ENCODE measurements at regions not wholly inside any gene's neighbourhood (a gene's known extent, or its start where the extent isn't known, plus 50 kb on each side); places are given as distances from the start of the nearest gene placed in this dataset.

GRCh38 chr4:188822698-188823097, 683.5 kb downstream of the TRIML1 start:
- no peaks in the 10 kb centered on the region for H3K36me3 ChIP-seq (ENCODE audit: control insufficient read depth, insufficient read depth, low read length)
- H3K27ac ChIP-seq (ENCODE audit: insufficient read depth, low read length): no peak overlapping the region
- H4K20me1 ChIP-seq (ENCODE audit: control insufficient read depth, extremely low read depth, insufficient read depth, low read length): no peaks in the 10 kb centered on the region
- DNase-seq (ENCODE audit: low read depth in 2 of 2): no peak
- H3K4me3 ChIP-seq (replicated peaks in 1 of 4; ENCODE audit: control extremely low read depth in 1 of 4, insufficient read depth in 1 of 4, low read depth in 3 of 4, low read length in 4 of 4): no peak overlapping the region
- no peaks in the 10 kb centered on the region for H3K4me1 ChIP-seq (ENCODE audit: control insufficient read depth, extremely low read depth, insufficient read depth, low read length)
- no peak overlapping the region for H3K9ac ChIP-seq (ENCODE audit: insufficient read depth, low read length)
- H3K4me2 ChIP-seq (ENCODE audit: extremely low read depth, insufficient read depth, low read length): no peak overlapping the region
- no peaks in the 10 kb centered on the region for H3K27me3 ChIP-seq (ENCODE audit: control insufficient read depth, insufficient read depth, low read length)
- TF ChIP-seq CTCF (conservative IDR thresholded peaks at IDR 0.05 in 1 of 2, IDR thresholded peaks at IDR 0.05 in 1 of 2; ENCODE audit: low read depth in 1 of 2, low read length in 2 of 2) (no peak), EZH2 (IDR thresholded peaks at IDR 0.05; ENCODE audit: low read length, missing control alignments) (no peak)
- H3K79me2 ChIP-seq (ENCODE audit: control insufficient read depth, insufficient read depth, low read length): no peaks in the 10 kb centered on the region
- H3K9me3 ChIP-seq (ENCODE audit: control insufficient read depth, insufficient read depth, low read depth, low read length): no peaks in the 10 kb centered on the region
- H2AFZ ChIP-seq (ENCODE audit: low read length): no peak overlapping the region

GRCh38 chr4:188824553-188824952, 685.3 kb downstream of the TRIML1 start:
- Histone ChIP-seq H3K4me2 (ENCODE audit: extremely low read depth, insufficient read depth, low read length) (no peak overlapping the region), H3K27ac (ENCODE audit: insufficient read depth, low read length) (no peak overlapping the region), H3K79me2 (ENCODE audit: control insufficient read depth, insufficient read depth, low read length) (no peaks in the 10 kb centered on the region), H3K9me3 (ENCODE audit: control insufficient read depth, insufficient read depth, low read depth, low read length) (no peaks in the 10 kb centered on the region), H3K36me3 (ENCODE audit: control insufficient read depth, insufficient read depth, low read length) (no peaks in the 10 kb centered on the region), H3K27me3 (ENCODE audit: control insufficient read depth, insufficient read depth, low read length) (no peaks in the 10 kb centered on the region), H3K4me3 (replicated peaks in 1 of 4; ENCODE audit: control extremely low read depth in 1 of 4, insufficient read depth in 1 of 4, low read depth in 3 of 4, low read length in 4 of 4) (no peak overlapping the region), H3K9ac (ENCODE audit: insufficient read depth, low read length) (no peak overlapping the region), H2AFZ (ENCODE audit: low read length) (no peak overlapping the region), H4K20me1 (ENCODE audit: control insufficient read depth, extremely low read depth, insufficient read depth, low read length) (no peaks in the 10 kb centered on the region), H3K4me1 (ENCODE audit: control insufficient read depth, extremely low read depth, insufficient read depth, low read length) (no peaks in the 10 kb centered on the region)
- TF ChIP-seq CTCF (conservative IDR thresholded peaks at IDR 0.05 in 1 of 2, IDR thresholded peaks at IDR 0.05 in 1 of 2; ENCODE audit: low read depth in 1 of 2, low read length in 2 of 2) (no peak), EZH2 (IDR thresholded peaks at IDR 0.05; ENCODE audit: low read length, missing control alignments) (no peak)
- no peak for DNase-seq (ENCODE audit: low read depth in 2 of 2)

GRCh38 chr4:188826393-188826792, 687.2 kb downstream of the TRIML1 start:
- TF ChIP-seq EZH2 (IDR thresholded peaks at IDR 0.05; ENCODE audit: low read length, missing control alignments) (no peak), CTCF (conservative IDR thresholded peaks at IDR 0.05 in 1 of 2, IDR thresholded peaks at IDR 0.05 in 1 of 2; ENCODE audit: low read depth in 1 of 2, low read length in 2 of 2) (no peak)

More at GRCh38 chr4:188826393-188826792, 687.2 kb downstream of the TRIML1 start:
- H3K27ac ChIP-seq (ENCODE audit: insufficient read depth, low read length): no peak overlapping the region
- no peak for DNase-seq (ENCODE audit: low read depth in 2 of 2)
- no peak overlapping the region for H3K4me2 ChIP-seq (ENCODE audit: extremely low read depth, insufficient read depth, low read length)
- no peaks in the 10 kb centered on the region for H3K4me1 ChIP-seq (ENCODE audit: control insufficient read depth, extremely low read depth, insufficient read depth, low read length)
- H3K79me2 ChIP-seq (ENCODE audit: control insufficient read depth, insufficient read depth, low read length): no peaks in the 10 kb centered on the region
- no peak overlapping the region for H2AFZ ChIP-seq (ENCODE audit: low read length)
- H3K9me3 ChIP-seq (ENCODE audit: control insufficient read depth, insufficient read depth, low read depth, low read length): no peaks in the 10 kb centered on the region
- no peak overlapping the region for H3K4me3 ChIP-seq (replicated peaks in 1 of 4; ENCODE audit: control extremely low read depth in 1 of 4, insufficient read depth in 1 of 4, low read depth in 3 of 4, low read length in 4 of 4)
- H3K36me3 ChIP-seq (ENCODE audit: control insufficient read depth, insufficient read depth, low read length): no peaks in the 10 kb centered on the region
- H3K9ac ChIP-seq (ENCODE audit: insufficient read depth, low read length): no peak overlapping the region
- H4K20me1 ChIP-seq (ENCODE audit: control insufficient read depth, extremely low read depth, insufficient read depth, low read length): no peaks in the 10 kb centered on the region
- H3K27me3 ChIP-seq (ENCODE audit: control insufficient read depth, insufficient read depth, low read length): no peaks in the 10 kb centered on the region

Measured in fibroblast of lung (primary cell).